Common myeloid progenitor, CD34-positive (primary cell): ENCODE measurements at regions not wholly inside any gene's neighbourhood (a gene's known extent, or its start where the extent isn't known, plus 50 kb on each side); places are given as distances from the start of the nearest gene placed in this dataset.

Experiments
- CTCF ChIA-PET: fragments of 350-600 bp; sonication (Branson Sonifier 250); formaldehyde crosslinking; loops from one replicate; lab custom pipeline; 2021; ENCODE audit warnings: antibody characterized with exemption; lab: Charles Lee
- POLR2A ChIA-PET: fragments of 350-600 bp; sonication (Branson Sonifier 250); formaldehyde crosslinking; loops from one replicate; lab custom pipeline; 2021; ENCODE audit warnings: antibody characterized with exemption; lab: Charles Lee
- DNase-seq, 3 donors: peaks; one replicate each; pipeline versions ENCODE4 v3.0.0 to v3.0.0-alpha.2; 2013
- H3K27ac ChIP-seq, 2 experiments: 1 replicate in 1 of 2; 2 replicates in 1 of 2; pipeline ENCODE4 v1.7.0; 2013; ENCODE audit warnings: inconsistent platforms in 2 of 2, low read length in 2 of 2, mild to moderate bottlenecking in 2 of 2, low read depth in 1 of 2, moderate library complexity in 1 of 2; ENCODE audit not compliant: severe bottlenecking in 2 of 2, insufficient read depth in 1 of 2, poor library complexity in 1 of 2
- H3K27me3 ChIP-seq, 5 experiments: replicated peaks in 2 of 5; 1 replicate in 3 of 5; 2 replicates in 2 of 5; pipeline versions ENCODE4 v1.6.1 to v1.7.0; 2013; ENCODE audit warnings: low read length in 4 of 5, mild to moderate bottlenecking in 2 of 5, moderate library complexity in 2 of 5, inconsistent platforms in 1 of 5; ENCODE audit not compliant: insufficient read depth in 5 of 5, control insufficient read depth in 4 of 5
- H3K36me3 ChIP-seq, 4 experiments: 1 replicate in 2 of 4; 2 replicates in 2 of 4; pipeline versions ENCODE4 v1.6.1 to v1.7.0; 2013; ENCODE audit warnings: low read length in 3 of 4, control low read depth in 1 of 4, mild to moderate bottlenecking in 1 of 4; ENCODE audit not compliant: control insufficient read depth in 4 of 4, insufficient read depth in 4 of 4
- H3K4me1 ChIP-seq, 4 experiments: 1 replicate in 3 of 4; 2 replicates in 1 of 4; pipeline versions ENCODE4 v1.6.1 to v1.7.1; 2013; ENCODE audit warnings: low read length in 3 of 4, mild to moderate bottlenecking in 3 of 4, control low read depth in 1 of 4, inconsistent platforms in 1 of 4, moderate library complexity in 1 of 4; ENCODE audit not compliant: control insufficient read depth in 4 of 4, insufficient read depth in 4 of 4; ENCODE audit errors: control extremely low read depth in 1 of 4
- H3K4me3 ChIP-seq, 7 experiments: 1 replicate in 4 of 7; 2 replicates in 3 of 7; pipeline versions ENCODE4 v1.5.1 to v1.7.0; 2013; ENCODE audit warnings: mild to moderate bottlenecking in 7 of 7, low read length in 6 of 7, moderate library complexity in 6 of 7, inconsistent platforms in 2 of 7, low read depth in 2 of 7, control low read depth in 1 of 7; ENCODE audit not compliant: insufficient read depth in 4 of 7, control insufficient read depth in 1 of 7; ENCODE audit errors: extremely low read depth in 1 of 7
- H3K9me3 ChIP-seq, 5 experiments: 1 replicate in 4 of 5; 2 replicates in 1 of 5; pipeline versions ENCODE4 v1.6.1 to v1.7.1; 2013; ENCODE audit warnings: low read length in 4 of 5, mild to moderate bottlenecking in 2 of 5, inconsistent platforms in 1 of 5, low read depth in 1 of 5, moderate library complexity in 1 of 5; ENCODE audit not compliant: control insufficient read depth in 4 of 5, insufficient read depth in 2 of 5; ENCODE audit errors: control extremely low read depth in 1 of 5
- WGBS: methylation state at CpG from one replicate; pipeline ENCODE4 v1.1.5; 2013; ENCODE audit not compliant: insufficient coverage; 5-methylcytosine and 5-hydroxymethylcytosine counted together

- Histone ChIP-seq H3K9me3 (no peaks in the 10 kb centered on the region), H3K4me1 (no peaks in the 10 kb centered on the region), H3K36me3 (no peaks in the 10 kb centered on the region), H3K4me3 (no peak overlapping the region), H3K27ac (no peak overlapping the region), H3K27me3 (no peaks in the 10 kb centered on the region)
- DNase-seq = no peak
- CTCF ChIA-PET = no interaction called here
- POLR2A ChIA-PET = no interaction called here
Observed at GRCh38 chr18:4658804-4659203, 203.7 kb upstream of the DLGAP1 start.

- no peaks in the 10 kb centered on the region for H3K9me3 ChIP-seq
- WGBS = 92% methylated on average over 2 of the region's 2 CpGs
- no peak overlapping the region for H3K27ac ChIP-seq
- no peaks in the 10 kb centered on the region for H3K27me3 ChIP-seq
- no peaks in the 10 kb centered on the region for H3K36me3 ChIP-seq
- DNase-seq = no peak
- ChIA-PET POLR2A (no interaction called here), CTCF (no interaction called here)
- no peak overlapping the region for H3K4me3 ChIP-seq
- no peaks in the 10 kb centered on the region for H3K4me1 ChIP-seq
Observed at GRCh38 chr18:4653418-4653817, 198.3 kb upstream of the DLGAP1 start.

- Histone ChIP-seq H3K4me3 (no peak overlapping the region), H3K4me1 (no peaks in the 10 kb centered on the region), H3K27ac (no peak overlapping the region), H3K27me3 (no peaks in the 10 kb centered on the region), H3K36me3 (no peaks in the 10 kb centered on the region), H3K9me3 (no peaks in the 10 kb centered on the region)
- WGBS = 96% methylated on average over 4 of the region's 5 CpGs
- CTCF ChIA-PET = no interaction called here
- POLR2A ChIA-PET = no interaction called here
- no peak for DNase-seq
Observed at GRCh38 chr18:4641771-4642368, 186.8 kb upstream of the DLGAP1 start.

- no peak overlapping the region for H3K27ac ChIP-seq
- H3K9me3 ChIP-seq = no peaks in the 10 kb centered on the region
- POLR2A ChIA-PET = no interaction called here
- CTCF ChIA-PET = no interaction called here
- H3K27me3 ChIP-seq = no peaks in the 10 kb centered on the region
- WGBS = 87% methylated on average over 3 of the region's 3 CpGs
- no peak overlapping the region for H3K4me3 ChIP-seq
- DNase-seq = no peak
- H3K36me3 ChIP-seq = no peaks in the 10 kb centered on the region
- no peaks in the 10 kb centered on the region for H3K4me1 ChIP-seq
Observed at GRCh38 chr18:4640349-4641012, 185.4 kb upstream of the DLGAP1 start.

GRCh38 chr18:4639628-4640310 is 184.7 kb upstream of the DLGAP1 start:
- H3K27me3 ChIP-seq = no peaks in the 10 kb centered on the region
- no peaks in the 10 kb centered on the region for H3K36me3 ChIP-seq
- 81% methylated on average over 3 of the region's 6 CpGs for WGBS
- ChIA-PET POLR2A (no interaction called here), CTCF (no interaction called here)
- H3K4me3 ChIP-seq = no peak overlapping the region
- no peak overlapping the region for H3K27ac ChIP-seq
- no peaks in the 10 kb centered on the region for H3K9me3 ChIP-seq
- H3K4me1 ChIP-seq = no peaks in the 10 kb centered on the region
- no peak for DNase-seq

- ChIA-PET POLR2A (no interaction called here), CTCF (no interaction called here)
- no peak for DNase-seq
- no peaks in the 10 kb centered on the region for H3K27me3 ChIP-seq
- H3K4me3 ChIP-seq = no peak overlapping the region
- H3K27ac ChIP-seq = no peak overlapping the region
- 88% methylated on average over 5 of the region's 6 CpGs for WGBS
- H3K36me3 ChIP-seq = no peaks in the 10 kb centered on the region
- H3K9me3 ChIP-seq = no peaks in the 10 kb centered on the region
- no peaks in the 10 kb centered on the region for H3K4me1 ChIP-seq
Observed at GRCh38 chr18:4638680-4639079, 183.6 kb upstream of the DLGAP1 start.

GRCh38 chr18:4637876-4638275 is 182.8 kb upstream of the DLGAP1 start:
- Histone ChIP-seq H3K36me3 (no peaks in the 10 kb centered on the region), H3K9me3 (no peaks in the 10 kb centered on the region), H3K4me3 (no peak overlapping the region), H3K27ac (no peak overlapping the region), H3K4me1 (no peaks in the 10 kb centered on the region), H3K27me3 (no peaks in the 10 kb centered on the region)
- CTCF ChIA-PET = no interaction called here
- 65% methylated on average over 2 of the region's 4 CpGs for WGBS
- no peak for DNase-seq
- POLR2A ChIA-PET = no interaction called here
